ENCODE measurements at regions not wholly inside any gene's neighbourhood (a gene's known extent, or its start where the extent isn't known, plus 50 kb on each side); places are given as distances from the start of the nearest gene placed in this dataset.
"Not testable (repeated sequence)": the region's sequence is repeated elsewhere in the genome, so short reads cannot be mapped to it uniquely, and the experiment has no call there.

DNA sequence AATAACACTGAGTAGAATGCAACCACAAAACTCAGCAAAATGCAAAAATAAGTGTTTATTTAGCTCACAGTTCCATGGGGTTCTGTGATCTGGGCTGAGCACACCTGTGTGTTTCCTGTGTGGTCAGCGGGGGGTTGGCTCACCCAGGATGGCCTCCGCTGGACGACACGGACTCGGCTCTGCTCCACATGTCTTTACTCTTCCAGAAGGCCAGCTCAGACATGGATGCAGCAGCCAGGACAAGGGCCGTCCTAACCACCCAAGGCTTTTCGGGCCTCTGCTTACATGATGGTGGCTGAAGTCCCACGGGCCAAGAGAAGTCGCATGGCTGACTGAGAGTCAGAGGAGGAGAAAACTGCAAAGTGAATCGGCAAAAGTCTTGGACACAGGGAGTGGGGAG, 153.5 kb upstream of the IRS2 start:
- H3K27me3 ChIP-seq (replicated peaks; ENCODE audit: insufficient read depth): no peaks in the 10 kb centered on the region
- H3K4me3 ChIP-seq: no peak overlapping the region
- no peak for TF ChIP-seq POLR2AphosphoS5 (IDR thresholded peaks at IDR 0.05)
- TF ChIP-seq, protein P1, sequence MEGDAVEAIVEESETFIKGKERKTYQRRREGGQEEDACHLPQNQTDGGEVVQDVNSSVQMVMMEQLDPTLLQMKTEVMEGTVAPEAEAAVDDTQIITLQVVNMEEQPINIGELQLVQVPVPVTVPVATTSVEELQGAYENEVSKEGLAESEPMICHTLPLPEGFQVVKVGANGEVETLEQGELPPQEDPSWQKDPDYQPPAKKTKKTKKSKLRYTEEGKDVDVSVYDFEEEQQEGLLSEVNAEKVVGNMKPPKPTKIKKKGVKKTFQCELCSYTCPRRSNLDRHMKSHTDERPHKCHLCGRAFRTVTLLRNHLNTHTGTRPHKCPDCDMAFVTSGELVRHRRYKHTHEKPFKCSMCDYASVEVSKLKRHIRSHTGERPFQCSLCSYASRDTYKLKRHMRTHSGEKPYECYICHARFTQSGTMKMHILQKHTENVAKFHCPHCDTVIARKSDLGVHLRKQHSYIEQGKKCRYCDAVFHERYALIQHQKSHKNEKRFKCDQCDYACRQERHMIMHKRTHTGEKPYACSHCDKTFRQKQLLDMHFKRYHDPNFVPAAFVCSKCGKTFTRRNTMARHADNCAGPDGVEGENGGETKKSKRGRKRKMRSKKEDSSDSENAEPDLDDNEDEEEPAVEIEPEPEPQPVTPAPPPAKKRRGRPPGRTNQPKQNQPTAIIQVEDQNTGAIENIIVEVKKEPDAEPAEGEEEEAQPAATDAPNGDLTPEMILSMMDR (IDR thresholded peaks at IDR 0.05): no peak
- TF ChIP-seq POLR2A (IDR thresholded peaks at IDR 0.05): no peak
- no peak overlapping the region for H3K27ac ChIP-seq
- no peaks in the 10 kb centered on the region for H3K9me3 ChIP-seq
- 94% methylated on average over 10 of the region's 10 CpGs for WGBS
- H3K36me3 ChIP-seq: no peaks in the 10 kb centered on the region
- no peak for DNase-seq (ENCODE audit: low spot score)
- intact Hi-C loops (cut with DNase I): loop anchor here (10.0 kb wide), 2 partner anchors 85 to 165 kb away; no protein-coding TSS in a partner anchor
- H3K4me1 ChIP-seq (replicated peaks): no peaks in the 10 kb centered on the region

GRCh38 chr13:109939180-109939579, 152.8 kb upstream of the IRS2 start:
- TF ChIP-seq, protein P1 (IDR thresholded peaks at IDR 0.05): no peak
- TF ChIP-seq POLR2A (IDR thresholded peaks at IDR 0.05) (no peak), POLR2AphosphoS5 (IDR thresholded peaks at IDR 0.05) (no peak)
- Histone ChIP-seq H3K27ac (no peak overlapping the region), H3K36me3 (no peaks in the 10 kb centered on the region), H3K9me3 (no peaks in the 10 kb centered on the region), H3K4me3 (no peak overlapping the region), H3K4me1 (replicated peaks) (no peaks in the 10 kb centered on the region), H3K27me3 (replicated peaks; ENCODE audit: insufficient read depth) (no peaks in the 10 kb centered on the region)
- 99% methylated on average over 2 of the region's 2 CpGs for WGBS
- DNase-seq (ENCODE audit: low spot score): no peak
- intact Hi-C loops (cut with DNase I): loop anchor here (10.0 kb wide), 2 partner anchors 86 to 166 kb away; no protein-coding TSS in a partner anchor

GRCh38 chr13:109938255-109938936, 152.0 kb upstream of the IRS2 start:
- Histone ChIP-seq H3K27ac (no peak overlapping the region), H3K27me3 (replicated peaks; ENCODE audit: insufficient read depth) (no peaks in the 10 kb centered on the region), H3K9me3 (no peaks in the 10 kb centered on the region), H3K36me3 (no peaks in the 10 kb centered on the region), H3K4me1 (replicated peaks) (no peaks in the 10 kb centered on the region), H3K4me3 (no peak overlapping the region)
- 78% methylated on average over 10 of the region's 10 CpGs for WGBS
- TF ChIP-seq POLR2A (IDR thresholded peaks at IDR 0.05) (no peak), POLR2AphosphoS5 (IDR thresholded peaks at IDR 0.05) (no peak)
- TF ChIP-seq, protein P1 (IDR thresholded peaks at IDR 0.05): no peak
- intact Hi-C loops (cut with DNase I): loop anchor here (10.0 kb wide), 2 partner anchors 86 to 166 kb away; no protein-coding TSS in a partner anchor
- DNase-seq (ENCODE audit: low spot score): no peak

GRCh38 chr13:109934520-109934919, 148.1 kb upstream of the IRS2 start:
- not testable (repeated sequence) for H3K27ac ChIP-seq; H3K4me1 ChIP-seq (replicated peaks); H3K27me3 ChIP-seq (replicated peaks; ENCODE audit: insufficient read depth); H3K36me3 ChIP-seq; DNase-seq (ENCODE audit: low spot score); H3K4me3 ChIP-seq; H3K9me3 ChIP-seq
- 93% methylated on average over 5 of the region's 5 CpGs for WGBS
- intact Hi-C loops (cut with DNase I): loop anchor here (10.0 kb wide), 2 partner anchors 90 to 170 kb away; no protein-coding TSS in a partner anchor

- Histone ChIP-seq H3K4me1 (replicated peaks) (no peaks in the 10 kb centered on the region), H3K9me3 (no peaks in the 10 kb centered on the region), H3K4me3 (no peak overlapping the region), H3K27me3 (replicated peaks; ENCODE audit: insufficient read depth) (no peaks in the 10 kb centered on the region), H3K36me3 (no peaks in the 10 kb centered on the region), H3K27ac (no peak overlapping the region)
- WGBS: 74% methylated on average over 7 of the region's 7 CpGs
- TF ChIP-seq POLR2A (IDR thresholded peaks at IDR 0.05) (no peak), POLR2AphosphoS5 (IDR thresholded peaks at IDR 0.05) (no peak)
- TF ChIP-seq, protein P1 (IDR thresholded peaks at IDR 0.05): no peak
- no peak for DNase-seq (ENCODE audit: low spot score)
- intact Hi-C loops (cut with DNase I): loop anchor here (10.0 kb wide), 2 partner anchors 91 to 171 kb away; no protein-coding TSS in a partner anchor
These were observed 147.1 kb upstream of the IRS2 start for GRCh38 chr13:109933476-109933875.
